H9 (cell line): ENCODE measurements at regions not wholly inside any gene's neighbourhood (a gene's known extent, or its start where the extent isn't known, plus 50 kb on each side); places are given as distances from the start of the nearest gene placed in this dataset.

ENCODE experiments used
- DNase-seq: peaks from one replicate; pipeline ENCODE4 v3.0.0-alpha.2; 2017
- H2AFZ ChIP-seq: one replicate; pipeline ENCODE4 v1.6.1; 2013; ENCODE audit warnings: mild to moderate bottlenecking, low read length, control low read depth, moderate library complexity
- H2AK5ac ChIP-seq: 2 replicates; pipeline ENCODE4 v1.6.1; 2013; ENCODE audit warnings: low read length, control low read depth, mixed read lengths; ENCODE audit not compliant: insufficient read length
- H2BK120ac ChIP-seq: one replicate; pipeline ENCODE4 v1.6.1; 2013; ENCODE audit warnings: low read depth, mild to moderate bottlenecking, low read length, control low read depth, inconsistent platforms; ENCODE audit not compliant: poor library complexity, severe bottlenecking
- H2BK12ac ChIP-seq: 2 replicates; pipeline ENCODE4 v1.6.1; 2013; ENCODE audit warnings: low read length, control low read depth, mixed read lengths, low read depth; ENCODE audit not compliant: insufficient read length
- H2BK15ac ChIP-seq: 2 replicates; pipeline ENCODE4 v1.6.1; 2013; ENCODE audit warnings: low read depth, low read length, control low read depth
- H2BK20ac ChIP-seq: one replicate; pipeline ENCODE4 v1.6.1; 2013; ENCODE audit warnings: low read depth, mild to moderate bottlenecking, low read length, control low read depth, inconsistent platforms; ENCODE audit not compliant: poor library complexity, severe bottlenecking
- H2BK5ac ChIP-seq: 2 replicates; pipeline ENCODE4 v1.6.1; 2013; ENCODE audit warnings: low read length, control low read depth, mixed read lengths; ENCODE audit not compliant: insufficient read length
- H3K14ac ChIP-seq: 2 replicates; pipeline ENCODE4 v1.6.1; 2013; ENCODE audit warnings: low read length, control low read depth; ENCODE audit not compliant: insufficient read depth
- H3K18ac ChIP-seq: 2 replicates; pipeline ENCODE4 v1.6.1; 2013; ENCODE audit warnings: low read depth, mild to moderate bottlenecking, mixed read lengths, low read length, control low read depth; ENCODE audit not compliant: insufficient read length
- H3K23ac ChIP-seq: 2 replicates; pipeline ENCODE4 v1.6.1; 2013; ENCODE audit warnings: low read length, control low read depth, mixed read lengths, low read depth; ENCODE audit not compliant: insufficient read length
- H3K23me2 ChIP-seq: 2 replicates; pipeline ENCODE4 v1.6.1; 2013; ENCODE audit warnings: low read depth, mild to moderate bottlenecking, mixed read lengths, low read length, control low read depth; ENCODE audit not compliant: insufficient read length, poor library complexity, severe bottlenecking
- H3K27ac ChIP-seq: 2 replicates; pipeline ENCODE4 v1.5.1; 2013; ENCODE audit warnings: low read length, control low read depth, mixed read lengths, low read depth; ENCODE audit not compliant: insufficient read length
- H3K27me3 ChIP-seq: 2 replicates; pipeline ENCODE4 v1.6.1; 2013; ENCODE audit warnings: low read length, control low read depth, inconsistent platforms; ENCODE audit not compliant: insufficient read depth
- H3K4ac ChIP-seq: 2 replicates; pipeline ENCODE4 v1.6.1; 2013; ENCODE audit warnings: low read depth, mild to moderate bottlenecking, control low read depth, inconsistent platforms, low read length, moderate library complexity
- H3K4me1 ChIP-seq: 2 replicates; pipeline ENCODE4 v1.6.1; 2013; ENCODE audit warnings: low read length, control low read depth, inconsistent platforms; ENCODE audit not compliant: insufficient read depth
- H3K4me2 ChIP-seq: 2 replicates; pipeline ENCODE4 v1.6.1; 2013; ENCODE audit warnings: low read length, control low read depth, mixed read lengths; ENCODE audit not compliant: insufficient read length, insufficient read depth
- H3K56ac ChIP-seq: 2 replicates; pipeline ENCODE4 v1.6.1; 2013; ENCODE audit warnings: low read depth, mild to moderate bottlenecking, mixed read lengths, low read length, control low read depth; ENCODE audit not compliant: insufficient read length
- H3K79me1 ChIP-seq: 2 replicates; pipeline ENCODE4 v1.6.1; 2013; ENCODE audit warnings: low read depth, mild to moderate bottlenecking, moderate library complexity, low read length, control low read depth, inconsistent platforms; ENCODE audit not compliant: insufficient read depth, poor library complexity, severe bottlenecking
- H3K79me2 ChIP-seq: 2 replicates; pipeline ENCODE4 v1.6.1; 2013; ENCODE audit warnings: low read length, control low read depth, inconsistent platforms; ENCODE audit not compliant: insufficient read depth
- H3K9ac ChIP-seq: 2 replicates; pipeline ENCODE4 v1.6.1; 2013; ENCODE audit warnings: low read length, control low read depth, mixed read lengths; ENCODE audit not compliant: insufficient read length; ENCODE audit errors: extremely low read depth
- H3K9me3 ChIP-seq: one replicate; pipeline ENCODE4 v1.6.1; 2013; ENCODE audit warnings: low read depth, low read length, inconsistent platforms; ENCODE audit not compliant: control insufficient read depth
- H3T11ph ChIP-seq: one replicate; pipeline ENCODE4 v1.6.1; 2013; ENCODE audit warnings: mild to moderate bottlenecking, low read length, control low read depth, inconsistent platforms
- H4K20me1 ChIP-seq: one replicate; pipeline ENCODE4 v1.6.1; 2013; ENCODE audit not compliant: control insufficient read depth, insufficient read length, insufficient read depth
- H4K5ac ChIP-seq: 2 replicates; pipeline ENCODE4 v1.6.1; 2013; ENCODE audit warnings: low read depth, mild to moderate bottlenecking, mixed read lengths, low read length, control low read depth; ENCODE audit not compliant: insufficient read length
- H4K8ac ChIP-seq: replicated peaks from 2 replicates; pipeline ENCODE4 v1.6.1; 2013; ENCODE audit warnings: low read length, control low read depth, mixed read lengths, low read depth; ENCODE audit not compliant: insufficient read length
- H4K91ac ChIP-seq: 2 replicates; pipeline ENCODE4 v1.6.1; 2013; ENCODE audit warnings: low read depth, mild to moderate bottlenecking, moderate library complexity, mixed read lengths, low read length, control low read depth; ENCODE audit not compliant: insufficient read length
- H3K27ac Mint-ChIP-seq, 3 experiments: 2 replicates in 2 of 3; 3 replicates in 1 of 3; pipeline ENCODE4 v1.8.0; 2020 to 2021; ENCODE audit warnings: mixed read lengths in 3 of 3, mild to moderate bottlenecking in 1 of 3, moderate library complexity in 1 of 3
- H3K27me3 Mint-ChIP-seq: 2 replicates; pipeline ENCODE4 v1.8.0; 2021; ENCODE audit warnings: low read depth, mild to moderate bottlenecking, moderate library complexity, mixed read lengths
- H3K36me3 Mint-ChIP-seq, 3 experiments: 2 replicates in 2 of 3; 3 replicates in 1 of 3; pipeline ENCODE4 v1.8.0; 2020 to 2021; ENCODE audit warnings: low read depth in 3 of 3, mixed read lengths in 3 of 3; ENCODE audit not compliant: insufficient read depth in 1 of 3
- H3K4me1 Mint-ChIP-seq, 2 experiments: 2 replicates each; pipeline ENCODE4 v1.8.0; 2020; ENCODE audit warnings: mixed read lengths in 2 of 2
- H3K4me3 Mint-ChIP-seq, 2 experiments: 2 replicates in 1 of 2; 3 replicates in 1 of 2; pipeline ENCODE4 v1.8.0; 2020 to 2021; ENCODE audit warnings: mild to moderate bottlenecking in 2 of 2, mixed read lengths in 2 of 2, moderate library complexity in 1 of 2
- H3K9me3 Mint-ChIP-seq, 2 experiments: 2 replicates in 1 of 2; 3 replicates in 1 of 2; pipeline ENCODE4 v1.8.0; 2020; ENCODE audit warnings: mild to moderate bottlenecking in 2 of 2, mixed read lengths in 2 of 2, moderate library complexity in 1 of 2
- CTCF ChIP-seq: fragments of 200-600 bp; sonication (generic); conservative IDR thresholded peaks from 3 replicates; pipeline ENCODE4 v1.8.0; 2021; ENCODE audit warnings: antibody characterized with exemption, mild to moderate bottlenecking
- WGBS: extraction: QIAGEN DNeasy Blood & Tissue Kit; methylation state at CpG from one replicate; pipeline ENCODE4 v1.1.7; 2013; ENCODE audit warnings: missing lambda C conversion rate, low lambda C conversion rate, mixed read lengths; ENCODE audit not compliant: insufficient read length; ENCODE audit errors: extremely low coverage; 5-methylcytosine and 5-hydroxymethylcytosine counted together

GRCh38 chr18:11532758-11533512 is 76.5 kb upstream of the SLC35G4 start:
- Histone ChIP-seq H4K91ac (no peak overlapping the region), H3K14ac (no peak overlapping the region), H3K56ac (no peak overlapping the region), H4K20me1 (no peaks in the 10 kb centered on the region), H2BK20ac (no peak overlapping the region), H2AK5ac (no peak overlapping the region), H3K79me2 (no peaks in the 10 kb centered on the region), H3K4me2 (no peak overlapping the region), H3K27ac (no peak overlapping the region), H3K27me3 (no peaks in the 10 kb centered on the region), H3K9me3 (no peaks in the 10 kb centered on the region), H3K9ac (no peak overlapping the region), H3T11ph (no peak overlapping the region), H3K18ac (no peak overlapping the region), H4K5ac (no peak overlapping the region), H3K79me1 (no peaks in the 10 kb centered on the region), H2BK5ac (no peak overlapping the region), H3K4ac (no peak overlapping the region), H2AFZ (no peak overlapping the region), H3K23me2 (no peaks in the 10 kb centered on the region), H2BK12ac (no peak overlapping the region), H2BK15ac (no peak overlapping the region; the same call in 1 of the 2 replicates), H3K4me1 (no peaks in the 10 kb centered on the region), H2BK120ac (no peak overlapping the region), H4K8ac (no peak overlapping the region), H3K23ac (no peak overlapping the region)
- H3K9me3 Mint-ChIP-seq: peaks cover 8 to 10% of the 10 kb centered on the region in 2 experiments; a peak in 4 of 5 replicates
- TF ChIP-seq CTCF: no peak
- no peaks in the 10 kb centered on the region; the same call in 1 of the 2 replicates for H3K27me3 Mint-ChIP-seq
- no peak for DNase-seq
- H3K4me1 Mint-ChIP-seq: peaks cover 11 to 14% of the 10 kb centered on the region in 2 experiments
- no peak overlapping the region for H3K4me3 Mint-ChIP-seq
- no peak overlapping the region for H3K27ac Mint-ChIP-seq
- WGBS: no CpG with 5 or more reads among the region's 35 CpGs
- peaks cover 0 to 8% (median 5%) of the 10 kb centered on the region in 3 experiments; a peak in 6 of 7 replicates for H3K36me3 Mint-ChIP-seq
